OCI-LY3 (cell line): ENCODE measurements at regions not wholly inside any gene's neighbourhood (a gene's known extent, or its start where the extent isn't known, plus 50 kb on each side); places are given as distances from the start of the nearest gene placed in this dataset.

Experiments used
- CTCF ChIP-seq: fragments of 200-600, 300-600 bp; sonication (generic); IDR thresholded peaks from 2 replicates; pipeline ENCODE4 v1.5.1; 2014; ENCODE audit warnings: antibody characterized with exemption, low read length, low read depth
- EZH2phosphoT487 ChIP-seq: fragments of 200-600 bp; shearing (Covaris generic); IDR thresholded peaks from 2 replicates; pipeline ENCODE4 v1.6.1; 2018; ENCODE audit warnings: antibody characterized with exemption, mixed run types, low read depth

GRCh38 chr10:4016214-4016740 lies 231.3 kb upstream of the KLF6 start:
- TF ChIP-seq CTCF (no peak), EZH2phosphoT487 (no peak)
